SU-DHL-6 (cell line): ENCODE measurements at regions not wholly inside any gene's neighbourhood (a gene's known extent, or its start where the extent isn't known, plus 50 kb on each side); places are given as distances from the start of the nearest gene placed in this dataset.

Experiments
- H2AFZ ChIP-seq: fragments of 200-600 bp; sonication (generic); 2 replicates; pipeline ENCODE4 v1.6.1; 2014; ENCODE audit warnings: low read depth, mild to moderate bottlenecking, moderate library complexity, mixed read lengths, antibody characterized with exemption, low read length; ENCODE audit not compliant: severe bottlenecking
- H3F3A ChIP-seq: fragments of 200-600 bp; shearing (Covaris generic); 2 replicates; pipeline ENCODE4 v1.6.0; 2016; ENCODE audit warnings: antibody characterized with exemption, mild to moderate bottlenecking; ENCODE audit not compliant: insufficient read depth
- H3K27ac ChIP-seq: fragments of 200-600 bp; sonication (generic); 2 replicates; pipeline ENCODE4 v1.5.1; 2016; ENCODE audit warnings: low read depth, mild to moderate bottlenecking, low read length, moderate library complexity, mixed read lengths
- H3K27me3 ChIP-seq: fragments of 200-600 bp; sonication (generic), shearing (Covaris generic); 2 replicates; pipeline ENCODE4 v1.6.0; 2014; ENCODE audit warnings: mild to moderate bottlenecking, low read length
- H3K36me3 ChIP-seq: fragments of 200-600 bp; sonication (generic); 2 replicates; pipeline ENCODE4 v1.6.1; 2014; ENCODE audit warnings: mild to moderate bottlenecking, low read length, mixed read lengths
- H3K4me2 ChIP-seq: fragments of 300-600, 200-600 bp; shearing (Covaris generic), sonication (generic); 2 replicates; pipeline ENCODE4 v1.6.0; 2014; ENCODE audit warnings: low read length, low read depth, mild to moderate bottlenecking; ENCODE audit not compliant: poor library complexity, severe bottlenecking
- H3K4me3 ChIP-seq: fragments of 200-600 bp; sonication (generic); 2 replicates; pipeline ENCODE4 v1.5.1; 2014; ENCODE audit warnings: antibody characterized with exemption, low read length, mild to moderate bottlenecking, mixed read lengths; ENCODE audit not compliant: insufficient read depth, poor library complexity, severe bottlenecking
- H3K79me2 ChIP-seq: fragments of 200-600 bp; sonication (generic); 2 replicates; pipeline ENCODE4 v1.6.1; 2014; ENCODE audit warnings: mild to moderate bottlenecking, low read length, moderate library complexity; ENCODE audit not compliant: insufficient read depth
- H3K9ac ChIP-seq: fragments of 200-600 bp; sonication (generic); 2 replicates; pipeline ENCODE4 v1.7.0; 2014; ENCODE audit warnings: mild to moderate bottlenecking, low read length
- H3K9me2 ChIP-seq: fragments of 200-600 bp; sonication (generic); replicated peaks from 2 replicates; pipeline ENCODE4 v1.6.1; 2014; ENCODE audit warnings: low read length; ENCODE audit not compliant: insufficient read depth
- H3K9me3 ChIP-seq: fragments of 200-600 bp; sonication (generic); 2 replicates; pipeline ENCODE4 v1.6.1; 2014; ENCODE audit warnings: low read length, mixed read lengths; ENCODE audit not compliant: insufficient read depth
- H4K20me1 ChIP-seq: fragments of 200-600 bp; sonication (generic); 2 replicates; pipeline ENCODE4 v1.6.1; 2014; ENCODE audit warnings: low read depth, mild to moderate bottlenecking, antibody characterized with exemption, low read length, moderate library complexity, mixed read lengths
- EZH2phosphoT487 ChIP-seq: fragments of 200-600 bp; sonication (generic), shearing (Covaris generic); conservative IDR thresholded peaks from 2 replicates; pipeline ENCODE4 v1.6.1; 2018; ENCODE audit warnings: mild to moderate bottlenecking, antibody characterized with exemption, low read length, moderate library complexity, mixed read lengths
- TF ChIP-seq, protein P1 (sequence below): fragments of 200-600 bp; sonication (generic); IDR thresholded peaks from one replicate; pipeline ENCODE4 v1.5.1; 2017; ENCODE audit warnings: antibody characterized with exemption, mild to moderate bottlenecking, low read length, moderate library complexity; ENCODE audit not compliant: insufficient read depth, poor library complexity, severe bottlenecking

DNA sequence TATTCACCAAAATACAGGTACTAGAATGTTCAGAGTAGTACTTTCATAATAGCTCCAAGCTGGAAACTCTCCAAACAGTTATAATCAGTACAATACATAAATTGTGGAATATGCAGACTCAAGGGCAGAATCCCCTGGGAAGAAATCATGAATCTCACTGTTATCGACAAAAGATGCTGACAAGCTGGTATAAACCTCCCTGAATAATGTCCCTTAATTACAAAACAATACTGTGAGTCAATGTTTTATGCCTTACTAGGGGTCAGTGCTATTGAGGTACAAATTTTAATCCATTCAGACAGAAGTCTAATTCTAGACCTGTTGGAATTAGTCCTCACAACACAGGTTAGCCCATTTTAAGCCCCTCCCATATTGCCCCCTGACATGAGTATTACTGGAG is 532.3 kb downstream of the DTWD2 start:
- TF ChIP-seq, protein P1, sequence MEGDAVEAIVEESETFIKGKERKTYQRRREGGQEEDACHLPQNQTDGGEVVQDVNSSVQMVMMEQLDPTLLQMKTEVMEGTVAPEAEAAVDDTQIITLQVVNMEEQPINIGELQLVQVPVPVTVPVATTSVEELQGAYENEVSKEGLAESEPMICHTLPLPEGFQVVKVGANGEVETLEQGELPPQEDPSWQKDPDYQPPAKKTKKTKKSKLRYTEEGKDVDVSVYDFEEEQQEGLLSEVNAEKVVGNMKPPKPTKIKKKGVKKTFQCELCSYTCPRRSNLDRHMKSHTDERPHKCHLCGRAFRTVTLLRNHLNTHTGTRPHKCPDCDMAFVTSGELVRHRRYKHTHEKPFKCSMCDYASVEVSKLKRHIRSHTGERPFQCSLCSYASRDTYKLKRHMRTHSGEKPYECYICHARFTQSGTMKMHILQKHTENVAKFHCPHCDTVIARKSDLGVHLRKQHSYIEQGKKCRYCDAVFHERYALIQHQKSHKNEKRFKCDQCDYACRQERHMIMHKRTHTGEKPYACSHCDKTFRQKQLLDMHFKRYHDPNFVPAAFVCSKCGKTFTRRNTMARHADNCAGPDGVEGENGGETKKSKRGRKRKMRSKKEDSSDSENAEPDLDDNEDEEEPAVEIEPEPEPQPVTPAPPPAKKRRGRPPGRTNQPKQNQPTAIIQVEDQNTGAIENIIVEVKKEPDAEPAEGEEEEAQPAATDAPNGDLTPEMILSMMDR = no peak
- TF ChIP-seq EZH2phosphoT487 = no peak
- H3K4me2 ChIP-seq = no peak overlapping the region
- no peaks in the 10 kb centered on the region for H3K79me2 ChIP-seq
- H3K27me3 ChIP-seq = no peaks in the 10 kb centered on the region
- H2AFZ ChIP-seq = no peak overlapping the region
- H3K4me3 ChIP-seq = no peak overlapping the region
- no peak overlapping the region for H3K9ac ChIP-seq
- no peaks in the 10 kb centered on the region for H3K9me2 ChIP-seq
- H3K27ac ChIP-seq = no peak overlapping the region
- H3K36me3 ChIP-seq = no peaks in the 10 kb centered on the region
- no peaks in the 10 kb centered on the region for H3F3A ChIP-seq
- no peaks in the 10 kb centered on the region for H3K9me3 ChIP-seq
- H4K20me1 ChIP-seq = no peaks in the 10 kb centered on the region

DNA sequence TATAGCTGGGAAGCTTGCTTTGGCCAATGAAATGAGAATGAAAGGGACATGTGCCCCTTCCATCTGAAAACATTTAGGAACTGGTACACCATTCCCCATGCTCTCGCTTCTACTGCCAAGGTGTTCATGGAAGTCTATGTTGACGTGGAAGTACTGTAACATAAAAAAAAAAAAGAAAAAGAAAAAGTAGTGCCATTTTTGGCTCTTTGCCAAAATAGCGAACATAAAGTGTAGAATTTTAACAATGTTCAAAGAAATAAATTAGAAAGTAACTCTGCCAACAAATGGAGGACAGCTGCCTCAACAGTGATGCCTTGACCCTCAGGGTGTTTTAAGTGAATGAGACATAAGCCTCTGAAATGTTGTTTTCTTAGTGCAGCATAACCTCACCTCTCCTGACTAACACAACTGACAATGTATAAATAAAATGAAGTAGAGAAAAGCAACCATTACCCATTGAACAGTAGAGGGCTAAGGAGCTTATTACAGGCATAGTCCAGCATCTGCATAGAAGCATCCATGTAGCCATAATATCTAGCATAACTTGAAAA is 536.6 kb downstream of the DTWD2 start:
- Histone ChIP-seq H3K9me3 (no peaks in the 10 kb centered on the region), H2AFZ (no peak overlapping the region), H3K4me3 (no peak overlapping the region), H3K9me2 (no peaks in the 10 kb centered on the region), H3K27ac (no peak overlapping the region), H3K79me2 (no peaks in the 10 kb centered on the region), H3K36me3 (no peaks in the 10 kb centered on the region), H3F3A (no peaks in the 10 kb centered on the region), H4K20me1 (no peaks in the 10 kb centered on the region), H3K4me2 (no peak overlapping the region), H3K27me3 (no peaks in the 10 kb centered on the region), H3K9ac (no peak overlapping the region)
- TF ChIP-seq, protein P1 = no peak
- TF ChIP-seq EZH2phosphoT487 = no peak

DNA sequence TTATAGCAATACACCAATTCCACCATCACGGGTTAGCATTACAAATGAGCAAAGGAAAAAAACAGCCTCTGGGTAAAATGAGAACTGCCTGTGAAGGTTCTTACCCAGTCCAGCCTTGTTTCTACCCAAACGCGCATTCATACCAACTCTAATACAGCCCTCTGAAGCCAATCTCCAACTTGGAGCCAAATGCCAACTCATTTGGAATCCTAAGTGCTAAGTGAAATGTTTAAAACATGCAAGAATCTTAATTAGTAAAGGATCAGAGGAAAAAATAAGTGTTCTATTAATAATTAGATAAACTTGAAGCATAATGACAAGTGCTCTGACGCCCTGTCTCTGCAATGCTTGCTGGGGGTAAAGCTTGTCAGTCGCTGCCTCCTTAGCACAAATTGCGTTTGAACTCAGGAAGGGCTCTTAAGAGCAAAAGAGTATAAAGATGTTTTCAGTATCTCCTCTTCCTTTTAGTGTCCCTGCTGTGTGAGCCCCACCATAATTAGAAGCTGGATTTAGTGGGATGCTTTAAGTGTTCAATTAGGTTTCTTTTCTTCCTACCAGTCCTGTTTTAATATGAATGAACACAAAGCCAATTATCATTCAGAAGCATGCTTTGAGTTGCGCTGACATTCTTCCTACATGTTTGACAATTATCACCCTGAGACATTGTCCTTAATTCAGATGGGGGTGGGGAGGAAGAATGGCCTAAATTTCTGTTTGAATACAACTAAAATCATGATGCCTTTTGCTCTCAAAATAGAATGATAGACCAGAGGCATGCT is 537.6 kb downstream of the DTWD2 start:
- Histone ChIP-seq H3K9ac (no peak overlapping the region), H3K4me3 (no peak overlapping the region), H3K9me3 (no peaks in the 10 kb centered on the region), H3K27me3 (no peaks in the 10 kb centered on the region), H3K79me2 (no peaks in the 10 kb centered on the region), H4K20me1 (no peaks in the 10 kb centered on the region), H3F3A (no peaks in the 10 kb centered on the region), H3K27ac (no peak overlapping the region), H3K36me3 (no peaks in the 10 kb centered on the region), H2AFZ (no peak overlapping the region), H3K9me2 (no peaks in the 10 kb centered on the region), H3K4me2 (no peak overlapping the region)
- TF ChIP-seq EZH2phosphoT487 = no peak
- TF ChIP-seq, protein P1 = no peak
